Neural cell (in vitro differentiated cells): ENCODE measurements at regions not wholly inside any gene's neighbourhood (a gene's known extent, or its start where the extent isn't known, plus 50 kb on each side); places are given as distances from the start of the nearest gene placed in this dataset.

Source experiments
- EZH2 ChIP-seq: fragments of 200-600, 300-800 bp; shearing (Covaris generic), sonication (generic); IDR thresholded peaks from 2 replicates; pipeline ENCODE4 v1.6.1; 2014; ENCODE audit warnings: antibody characterized with exemption, low read length, borderline replicate concordance, mild to moderate bottlenecking; ENCODE audit not compliant: insufficient read depth, poor library complexity, severe bottlenecking
- TF ChIP-seq, protein P1 (sequence below): fragments of 450-650 bp; IDR thresholded peaks from 2 replicates; pipeline ENCODE4 v1.5.1; 2014; ENCODE audit warnings: antibody characterized with exemption, mild to moderate bottlenecking, moderate library complexity; ENCODE audit not compliant: poor library complexity, severe bottlenecking

GRCh38 chr18:30522288-30522929, 520.1 kb downstream of the DSC3 start:
- TF ChIP-seq, protein P1, sequence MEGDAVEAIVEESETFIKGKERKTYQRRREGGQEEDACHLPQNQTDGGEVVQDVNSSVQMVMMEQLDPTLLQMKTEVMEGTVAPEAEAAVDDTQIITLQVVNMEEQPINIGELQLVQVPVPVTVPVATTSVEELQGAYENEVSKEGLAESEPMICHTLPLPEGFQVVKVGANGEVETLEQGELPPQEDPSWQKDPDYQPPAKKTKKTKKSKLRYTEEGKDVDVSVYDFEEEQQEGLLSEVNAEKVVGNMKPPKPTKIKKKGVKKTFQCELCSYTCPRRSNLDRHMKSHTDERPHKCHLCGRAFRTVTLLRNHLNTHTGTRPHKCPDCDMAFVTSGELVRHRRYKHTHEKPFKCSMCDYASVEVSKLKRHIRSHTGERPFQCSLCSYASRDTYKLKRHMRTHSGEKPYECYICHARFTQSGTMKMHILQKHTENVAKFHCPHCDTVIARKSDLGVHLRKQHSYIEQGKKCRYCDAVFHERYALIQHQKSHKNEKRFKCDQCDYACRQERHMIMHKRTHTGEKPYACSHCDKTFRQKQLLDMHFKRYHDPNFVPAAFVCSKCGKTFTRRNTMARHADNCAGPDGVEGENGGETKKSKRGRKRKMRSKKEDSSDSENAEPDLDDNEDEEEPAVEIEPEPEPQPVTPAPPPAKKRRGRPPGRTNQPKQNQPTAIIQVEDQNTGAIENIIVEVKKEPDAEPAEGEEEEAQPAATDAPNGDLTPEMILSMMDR = no peak
- no peak for TF ChIP-seq EZH2
